K562 (cell line): ENCODE measurements at regions not wholly inside any gene's neighbourhood (a gene's known extent, or its start where the extent isn't known, plus 50 kb on each side); places are given as distances from the start of the nearest gene placed in this dataset.

Source experiments
- ATAC-seq: fragments of 200-7000 bp; cut with Tn5 transposase; 3 replicates; pipeline ENCODE4 v1.9.1; 2020; ENCODE audit warnings: moderate library complexity
- BruUV-seq: library from RNA; stranded (reverse); fragments of 400-500 nt; replicated peaks from 2 replicates; lab custom pipeline; 2021; lab: Mats Ljungman, UMichigan
- CTCF ChIA-PET: fragments of 300-600 bp; formaldehyde crosslinking; extraction: SDS; loops from one replicate; lab custom pipeline; 2021; ENCODE audit warnings: low intra/inter-chr PET ratio; lab: Yijun Ruan, JAX
- POLR2A ChIA-PET: fragments of 300-600, 350-650 bp; sonication (Branson Sonifier 250); formaldehyde crosslinking; extraction: SDS; loops from one replicate; lab custom pipeline; 2021; ENCODE audit warnings: antibody characterized with exemption, inconsistent platforms; lab: Yijun Ruan, JAX
- DNase-seq, 4 experiments: peaks; one replicate each; pipeline versions ENCODE4 v3.0.0 to v3.0.0-alpha.2; 2011 to 2018; ENCODE audit warnings: low spot score in 3 of 4, mixed read lengths in 3 of 4; ENCODE audit errors: extremely low read depth in 1 of 4
- FAIRE-seq: peaks from 2 replicates; lab custom pipeline; 2011; peaks lifted over from hg19 to GRCh38; lab: Jason Lieb, UNC
- H2AFZ ChIP-seq: 2 replicates; pipeline ENCODE4 v1.6.0; 2011; ENCODE audit warnings: low read depth, low read length, control low read depth, inconsistent platforms
- H3K27ac ChIP-seq: fragments of 200-600 bp; 3 replicates; pipeline ENCODE4 v1.8.0; 2011; ENCODE audit warnings: low read depth, mild to moderate bottlenecking, control low read depth, inconsistent platforms, low read length, moderate library complexity, mixed read lengths; ENCODE audit errors: extremely low read depth
- H3K27me3 ChIP-seq, 2 experiments: fragments of 300-600 bp in 1 of 2; 2 replicates in 1 of 2; 3 replicates in 1 of 2; pipeline versions ENCODE4 v1.6.0 to v1.8.0; 2011; ENCODE audit warnings: inconsistent platforms in 2 of 2, low read length in 2 of 2, mild to moderate bottlenecking in 1 of 2, mixed read lengths in 1 of 2, moderate library complexity in 1 of 2; ENCODE audit not compliant: control insufficient read depth in 2 of 2, insufficient read depth in 2 of 2
- H3K36me3 ChIP-seq: fragments of 300-600 bp; 3 replicates; pipeline ENCODE4 v1.8.0; 2011; ENCODE audit warnings: mild to moderate bottlenecking, low read length, inconsistent platforms; ENCODE audit not compliant: control insufficient read depth, insufficient read depth
- H3K4me1 ChIP-seq, 2 experiments: fragments of 200-600 bp in 1 of 2; replicated peaks in 1 of 2; 2 replicates in 1 of 2; 3 replicates in 1 of 2; pipeline versions ENCODE4 v1.5.1 to v1.8.0; 2011; ENCODE audit warnings: inconsistent platforms in 2 of 2, low read length in 2 of 2, mild to moderate bottlenecking in 1 of 2, mixed read lengths in 1 of 2, moderate library complexity in 1 of 2; ENCODE audit not compliant: control insufficient read depth in 2 of 2, insufficient read depth in 2 of 2
- H3K4me2 ChIP-seq: 2 replicates; pipeline ENCODE4 v1.6.1; 2011; ENCODE audit warnings: low read length, control low read depth, inconsistent platforms, mixed read lengths; ENCODE audit not compliant: insufficient read depth
- H3K4me3 ChIP-seq: fragments of 200-600 bp; sonication (generic), shearing (Covaris generic); 2 replicates; pipeline ENCODE4 v1.5.1; 2016; ENCODE audit warnings: control low read depth, inconsistent platforms
- H3K79me2 ChIP-seq: fragments of 200-600 bp; 3 replicates; pipeline ENCODE4 v1.8.0; 2011; ENCODE audit warnings: low read length, inconsistent platforms; ENCODE audit not compliant: control insufficient read depth, insufficient read depth
- H3K9ac ChIP-seq, 2 experiments: 2 replicates each; pipeline versions ENCODE4 v1.6.0 to v1.6.1; 2011; ENCODE audit warnings: low read depth in 2 of 2, low read length in 2 of 2, control low read depth in 1 of 2, inconsistent platforms in 1 of 2, mild to moderate bottlenecking in 1 of 2, mixed read lengths in 1 of 2; ENCODE audit not compliant: insufficient read depth in 1 of 2
- H3K9me1 ChIP-seq: one replicate; pipeline ENCODE4 v1.6.0; 2011; ENCODE audit warnings: inconsistent platforms, mild to moderate bottlenecking, low read length, moderate library complexity; ENCODE audit not compliant: control insufficient read depth, insufficient read depth
- H3K9me3 ChIP-seq: replicated peaks from 2 replicates; pipeline ENCODE4 v1.5.1; 2011; ENCODE audit warnings: low read depth, low read length, inconsistent platforms; ENCODE audit not compliant: control insufficient read depth, insufficient read depth
- H4K20me1 ChIP-seq: replicated peaks from 2 replicates; pipeline ENCODE4 v1.6.1; 2011; ENCODE audit warnings: low read length, inconsistent platforms, mixed read lengths; ENCODE audit not compliant: control insufficient read depth, insufficient read depth
- CREM ChIP-seq: IDR thresholded peaks from 2 replicates; pipeline ENCODE4 v1.6.1; 2014; ENCODE audit warnings: antibody characterized with exemption, low read depth
- ETV5 ChIP-seq: sonication (generic); formaldehyde crosslinking; IDR thresholded peaks from 2 replicates; pipeline ENCODE4 v1.4.0; 2020; ENCODE audit warnings: low read depth, mild to moderate bottlenecking, missing genetic modification reagents
- FOSL1 ChIP-seq: fragments of 200-800 bp; sonication (Bioruptor generic); conservative IDR thresholded peaks from 2 replicates; pipeline ENCODE4 v1.6.1; 2016; ENCODE audit warnings: missing genetic modification characterization, missing compliant biosample characterization
- FOXJ2 ChIP-seq: fragments of 200-800 bp; sonication (Bioruptor generic); IDR thresholded peaks from 2 replicates; pipeline ENCODE4 v1.6.1; 2016; ENCODE audit warnings: missing genetic modification characterization, missing compliant biosample characterization
- NCOR1 ChIP-seq: fragments of 450-650 bp; IDR thresholded peaks from 2 replicates; pipeline ENCODE4 v1.6.1; 2016; ENCODE audit warnings: mild to moderate bottlenecking, moderate library complexity
- NONO ChIP-seq, 2 experiments: fragments of 200-400 bp in 1 of 2; fragments of 450-650 bp in 1 of 2; formaldehyde crosslinking in 1 of 2; IDR thresholded peaks; 2 replicates each; pipeline ENCODE4 v1.6.1; 2017; ENCODE audit warnings: low read depth in 2 of 2, mild to moderate bottlenecking in 2 of 2, moderate library complexity in 2 of 2, low read length in 1 of 2
- PYGO2 ChIP-seq: fragments of 450-650 bp; IDR thresholded peaks from 2 replicates; pipeline ENCODE4 v1.6.1; 2016; ENCODE audit warnings: mild to moderate bottlenecking, missing genetic modification characterization, moderate library complexity, missing compliant biosample characterization
- SMAD3 ChIP-seq: fragments of 450-650 bp; formaldehyde crosslinking; conservative IDR thresholded peaks from 2 replicates; pipeline ENCODE4 v1.4.0; 2020; ENCODE audit warnings: mild to moderate bottlenecking
- ZBTB26 ChIP-seq: fragments of 450-650 bp; formaldehyde crosslinking; IDR thresholded peaks from 2 replicates; pipeline ENCODE4 v1.4.0; 2022; ENCODE audit warnings: missing genetic modification characterization
- ZNF217 ChIP-seq: sonication (generic); formaldehyde crosslinking; IDR thresholded peaks from 2 replicates; pipeline ENCODE4 v1.8.0; 2022; ENCODE audit warnings: mild to moderate bottlenecking, missing genetic modification reagents
- ZNF785 ChIP-seq: fragments of 250-450 bp; sonication (Bioruptor Pico); IDR thresholded peaks from 2 replicates; pipeline ENCODE4 v1.4.0; 2020; ENCODE audit warnings: mild to moderate bottlenecking
- WGBS: fragments of 100-300 bp; shearing (Covaris generic); methylation state at CpG from one replicate; pipeline ENCODE4 v1.1.6; 2016; ENCODE audit warnings: low coverage, mixed read lengths; ENCODE audit not compliant: insufficient coverage; ENCODE audit errors: missing lambda C conversion rate; 5-methylcytosine and 5-hydroxymethylcytosine counted together
- in situ Hi-C: fragments of 300-500 bp; cut with MboI; formaldehyde crosslinking; loops from 4 replicates; pipeline ENCODE4 v1.15.0; 2018; ENCODE audit warnings: inconsistent platforms, mixed read lengths
- intact Hi-C: fragments of 100-400 bp; cut with micrococcal nuclease; formaldehyde crosslinking; loops from 2 replicates; pipeline ENCODE4 v1.14.2; 2022
- TF ChIP-seq, protein P1 (sequence below): fragments of 450-650 bp; IDR thresholded peaks from 2 replicates; pipeline ENCODE4 v1.6.1; 2016; ENCODE audit warnings: mild to moderate bottlenecking
- TF ChIP-seq, protein P2 (sequence below): fragments of 450-650 bp; IDR thresholded peaks from 2 replicates; pipeline ENCODE4 v1.6.1; 2018; ENCODE audit not compliant: partially characterized antibody

DNA sequence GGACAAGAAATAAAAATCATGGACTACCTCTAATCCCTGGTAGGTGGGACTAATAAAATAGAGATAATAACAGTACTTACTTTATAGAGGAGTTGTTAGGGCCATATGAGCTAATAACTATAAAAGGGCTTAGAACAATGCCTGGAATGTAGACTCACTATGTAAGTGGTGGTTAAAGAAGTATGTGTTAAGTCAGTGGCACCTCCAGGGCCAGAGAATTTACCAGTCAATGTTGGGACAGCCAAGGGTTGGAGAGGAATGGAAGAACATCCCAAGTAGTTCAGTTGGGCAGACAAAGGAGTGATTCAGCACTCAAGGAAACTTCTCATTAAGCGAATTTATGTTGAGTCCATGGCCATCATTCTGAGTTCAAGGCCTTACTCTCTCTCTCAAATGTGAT is 116.8 kb downstream of the OTOR start (continued):
- TF ChIP-seq, protein P1, sequence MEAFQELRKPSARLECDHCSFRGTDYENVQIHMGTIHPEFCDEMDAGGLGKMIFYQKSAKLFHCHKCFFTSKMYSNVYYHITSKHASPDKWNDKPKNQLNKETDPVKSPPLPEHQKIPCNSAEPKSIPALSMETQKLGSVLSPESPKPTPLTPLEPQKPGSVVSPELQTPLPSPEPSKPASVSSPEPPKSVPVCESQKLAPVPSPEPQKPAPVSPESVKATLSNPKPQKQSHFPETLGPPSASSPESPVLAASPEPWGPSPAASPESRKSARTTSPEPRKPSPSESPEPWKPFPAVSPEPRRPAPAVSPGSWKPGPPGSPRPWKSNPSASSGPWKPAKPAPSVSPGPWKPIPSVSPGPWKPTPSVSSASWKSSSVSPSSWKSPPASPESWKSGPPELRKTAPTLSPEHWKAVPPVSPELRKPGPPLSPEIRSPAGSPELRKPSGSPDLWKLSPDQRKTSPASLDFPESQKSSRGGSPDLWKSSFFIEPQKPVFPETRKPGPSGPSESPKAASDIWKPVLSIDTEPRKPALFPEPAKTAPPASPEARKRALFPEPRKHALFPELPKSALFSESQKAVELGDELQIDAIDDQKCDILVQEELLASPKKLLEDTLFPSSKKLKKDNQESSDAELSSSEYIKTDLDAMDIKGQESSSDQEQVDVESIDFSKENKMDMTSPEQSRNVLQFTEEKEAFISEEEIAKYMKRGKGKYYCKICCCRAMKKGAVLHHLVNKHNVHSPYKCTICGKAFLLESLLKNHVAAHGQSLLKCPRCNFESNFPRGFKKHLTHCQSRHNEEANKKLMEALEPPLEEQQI: no peak
- TF ChIP-seq SMAD3 (CRISPR knock-in tag): no peak
- no peak for TF ChIP-seq FOSL1 (tag)
- TF ChIP-seq ZBTB26 (CRISPR knock-in tag): no peak

- Histone ChIP-seq H2AFZ (no peak overlapping the region), H3K4me1 (no peaks in the 10 kb centered on the region), H3K9ac (no peak overlapping the region), H3K79me2 (no peaks in the 10 kb centered on the region), H3K4me2 (no peak overlapping the region), H3K9me3 (no peaks in the 10 kb centered on the region), H3K4me3 (no peak overlapping the region), H3K27me3 (no peaks in the 10 kb centered on the region), H4K20me1 (no peaks in the 10 kb centered on the region), H3K27ac (no peak overlapping the region), H3K9me1 (no peaks in the 10 kb centered on the region), H3K36me3 (no peaks in the 10 kb centered on the region)
- ATAC-seq (no peak), FAIRE-seq (no peak), DNase-seq (no peak)
- CTCF ChIA-PET: no interaction called here
- no TSS peak for BruUV-seq
- 0% methylated on average over 2 of the region's 2 CpGs for WGBS
- intact Hi-C loops: no loop called here
- in situ Hi-C loops: no loop called here
- POLR2A ChIA-PET: no interaction called here
- TF ChIP-seq NCOR1 (no peak), CREM (no peak), ZNF217 (no peak), PYGO2 (tag) (no peak), NONO (IDR thresholded peaks at IDR 0.05; ENCODE audit: low read depth in 2 of 2, low read length in 1 of 2) (no peak), ZNF785 (CRISPR knock-in tag) (no peak), FOXJ2 (tag) (no peak), ETV5 (CRISPR knock-in tag) (no peak)
- TF ChIP-seq, protein P2, sequence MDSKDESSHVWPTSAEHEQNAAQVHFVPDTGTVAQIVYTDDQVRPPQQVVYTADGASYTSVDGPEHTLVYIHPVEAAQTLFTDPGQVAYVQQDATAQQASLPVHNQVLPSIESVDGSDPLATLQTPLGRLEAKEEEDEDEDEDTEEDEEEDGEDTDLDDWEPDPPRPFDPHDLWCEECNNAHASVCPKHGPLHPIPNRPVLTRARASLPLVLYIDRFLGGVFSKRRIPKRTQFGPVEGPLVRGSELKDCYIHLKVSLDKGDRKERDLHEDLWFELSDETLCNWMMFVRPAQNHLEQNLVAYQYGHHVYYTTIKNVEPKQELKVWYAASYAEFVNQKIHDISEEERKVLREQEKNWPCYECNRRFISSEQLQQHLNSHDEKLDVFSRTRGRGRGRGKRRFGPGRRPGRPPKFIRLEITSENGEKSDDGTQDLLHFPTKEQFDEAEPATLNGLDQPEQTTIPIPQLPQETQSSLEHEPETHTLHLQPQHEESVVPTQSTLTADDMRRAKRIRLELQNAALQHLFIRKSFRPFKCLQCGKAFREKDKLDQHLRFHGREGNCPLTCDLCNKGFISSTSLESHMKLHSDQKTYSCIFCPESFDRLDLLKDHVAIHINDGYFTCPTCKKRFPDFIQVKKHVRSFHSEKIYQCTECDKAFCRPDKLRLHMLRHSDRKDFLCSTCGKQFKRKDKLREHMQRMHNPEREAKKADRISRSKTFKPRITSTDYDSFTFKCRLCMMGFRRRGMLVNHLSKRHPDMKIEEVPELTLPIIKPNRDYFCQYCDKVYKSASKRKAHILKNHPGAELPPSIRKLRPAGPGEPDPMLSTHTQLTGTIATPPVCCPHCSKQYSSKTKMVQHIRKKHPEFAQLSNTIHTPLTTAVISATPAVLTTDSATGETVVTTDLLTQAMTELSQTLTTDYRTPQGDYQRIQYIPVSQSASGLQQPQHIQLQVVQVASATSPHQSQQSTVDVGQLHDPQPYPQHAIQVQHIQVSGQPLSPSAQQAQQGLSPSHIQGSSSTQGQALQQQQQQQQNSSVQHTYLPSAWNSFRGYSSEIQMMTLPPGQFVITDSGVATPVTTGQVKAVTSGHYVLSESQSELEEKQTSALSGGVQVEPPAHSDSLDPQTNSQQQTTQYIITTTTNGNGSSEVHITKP: no peak
These were observed 117.2 kb downstream of the OTOR start for GRCh38 chr20:16865406-16865805.
